HG03280 (cell line): ENCODE measurements at regions not wholly inside any gene's neighbourhood (a gene's known extent, or its start where the extent isn't known, plus 50 kb on each side); places are given as distances from the start of the nearest gene placed in this dataset.

ENCODE experiments used
- ATAC-seq: cut with Tn5 transposase; IDR thresholded peaks from one replicate; pipeline ENCODE4 v1.9.1; 2021; ENCODE audit warnings: mild to moderate bottlenecking, moderate library complexity; ENCODE audit not compliant: unreplicated experiment

DNA sequence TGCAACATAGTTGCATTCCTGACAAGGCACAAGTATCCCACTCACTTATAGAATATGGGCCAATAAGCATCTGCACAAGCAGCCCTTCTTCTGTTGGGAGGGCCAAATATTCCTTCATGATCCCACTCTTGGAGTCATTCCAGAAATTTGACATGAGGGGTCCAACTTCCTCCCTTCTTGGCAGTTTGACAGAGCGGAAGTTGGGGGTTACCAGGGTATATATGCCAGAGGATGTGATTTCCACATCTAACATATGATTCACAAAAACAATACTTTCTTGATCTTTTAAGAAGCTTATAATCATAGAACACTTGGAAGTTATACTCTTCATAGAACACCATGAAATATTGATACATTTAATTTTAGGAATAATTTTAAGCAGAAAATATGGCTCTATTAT lies 100.9 kb upstream of the CRBN start:
- no peak for ATAC-seq

DNA sequence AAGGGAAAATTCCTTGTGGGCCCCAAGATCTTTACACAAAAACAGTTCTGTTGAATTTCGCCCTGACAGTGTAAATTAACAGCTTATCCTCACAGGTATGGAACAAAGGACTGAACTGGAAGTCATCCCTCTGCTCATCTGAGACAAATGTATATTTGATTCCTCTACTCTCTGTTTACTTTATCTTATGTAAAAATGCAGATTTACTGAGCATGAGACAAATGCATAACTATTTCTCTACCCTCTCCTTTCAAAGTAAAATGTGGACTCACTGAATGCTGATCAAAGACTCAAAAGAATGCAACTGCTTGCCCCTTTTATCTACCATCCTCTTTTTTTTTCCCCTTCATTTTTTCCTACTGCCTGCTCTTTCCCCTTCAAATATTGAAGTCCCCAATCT lies 98.6 kb upstream of the CRBN start:
- no peak for ATAC-seq

DNA sequence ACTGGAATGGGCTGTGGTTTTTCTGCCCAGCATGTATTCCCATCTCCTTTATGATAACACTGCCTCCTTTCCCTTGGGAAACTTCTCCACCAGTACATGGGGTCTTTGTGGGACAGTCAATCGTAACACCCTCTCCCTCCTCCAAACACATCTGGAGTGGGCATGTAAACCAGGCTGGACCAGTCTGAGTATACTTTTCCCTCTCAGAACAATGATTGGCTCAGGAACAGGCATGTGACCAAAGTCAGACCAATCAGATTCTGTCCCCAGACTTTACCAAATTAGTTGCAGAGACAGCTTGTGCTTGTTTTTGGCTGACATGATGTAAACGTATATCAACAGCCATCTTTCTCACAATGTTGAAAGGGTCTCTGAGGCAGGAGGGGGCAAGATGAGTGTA lies 97.1 kb upstream of the CRBN start:
- ATAC-seq = no peak

DNA sequence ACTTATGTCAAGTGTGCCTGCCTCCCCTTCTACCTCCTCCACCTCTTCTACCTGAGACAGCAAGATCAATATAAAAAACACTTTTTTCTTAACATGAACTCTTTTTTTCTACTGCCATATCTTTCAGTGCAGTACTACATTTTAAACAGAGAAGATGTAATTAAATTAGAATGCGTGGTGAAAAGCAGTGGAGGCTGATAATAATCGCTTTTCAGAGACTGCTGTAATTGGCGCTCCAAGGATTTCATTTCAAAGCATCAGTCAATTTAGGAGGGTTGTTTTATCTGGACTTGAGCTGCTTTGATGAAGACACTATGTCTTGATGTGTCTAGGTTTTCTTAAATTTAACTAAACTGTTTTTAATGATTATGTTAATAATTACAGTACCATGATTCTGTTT lies 85.3 kb upstream of the CRBN start:
- no peak for ATAC-seq

DNA sequence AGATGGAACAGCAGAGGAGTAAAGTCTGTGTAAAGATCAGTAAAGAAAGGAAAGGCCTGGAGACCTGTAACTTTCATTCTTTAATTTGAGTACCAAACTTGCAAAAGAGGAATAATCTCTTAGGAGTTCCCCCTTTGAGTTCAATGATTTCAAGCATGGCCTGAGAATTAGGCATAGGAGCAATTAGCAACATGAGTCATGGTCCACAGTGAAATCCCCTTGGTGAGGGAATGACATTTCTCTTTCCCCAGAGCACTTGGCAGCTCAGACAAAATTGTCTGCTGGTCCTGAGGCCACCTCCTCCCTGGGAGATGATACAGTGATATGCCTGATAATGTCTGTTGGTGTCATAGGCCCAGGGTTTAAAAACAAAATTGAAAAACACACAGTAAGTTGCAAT lies 81.4 kb upstream of the CRBN start:
- no peak for ATAC-seq

DNA sequence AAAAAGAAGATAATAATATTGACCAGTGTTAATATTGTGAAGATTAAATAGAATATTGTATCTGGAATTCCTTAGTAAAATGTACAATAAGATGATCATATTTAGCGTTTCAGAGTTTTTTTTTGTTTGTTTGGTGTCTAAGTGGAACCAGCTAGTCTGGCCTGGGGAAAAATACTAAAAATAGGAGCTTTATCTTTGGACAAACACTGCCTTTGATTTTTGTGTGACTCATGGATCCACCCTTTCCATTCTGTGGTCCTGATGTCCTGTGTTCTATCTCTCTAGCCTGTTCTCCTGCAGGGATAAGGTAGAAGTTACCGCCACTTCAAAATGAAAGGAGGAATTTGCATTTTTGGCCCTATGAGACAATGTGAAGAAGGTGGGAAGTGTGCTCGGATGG lies 79.7 kb upstream of the CRBN start:
- ATAC-seq = no peak

DNA sequence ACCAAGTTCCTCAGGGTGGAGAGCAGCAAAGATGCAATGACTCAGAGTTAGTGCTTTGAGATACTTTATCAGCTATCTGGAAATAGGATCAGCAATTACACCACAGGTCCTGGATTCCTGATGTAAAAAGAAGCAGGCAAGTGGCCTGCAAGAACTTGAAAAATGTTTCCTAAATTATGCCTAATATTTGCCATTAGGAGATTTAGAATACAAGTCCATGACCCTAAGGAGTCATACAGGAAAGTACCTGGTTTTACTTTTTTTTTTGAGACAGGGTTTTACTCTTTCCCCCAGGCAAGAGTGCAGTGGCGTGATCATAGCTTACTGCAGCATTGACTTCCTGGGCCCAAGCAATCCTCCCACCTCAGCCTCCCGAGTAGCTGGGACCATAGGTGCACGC lies 78.8 kb upstream of the CRBN start:
- ATAC-seq = no peak

DNA sequence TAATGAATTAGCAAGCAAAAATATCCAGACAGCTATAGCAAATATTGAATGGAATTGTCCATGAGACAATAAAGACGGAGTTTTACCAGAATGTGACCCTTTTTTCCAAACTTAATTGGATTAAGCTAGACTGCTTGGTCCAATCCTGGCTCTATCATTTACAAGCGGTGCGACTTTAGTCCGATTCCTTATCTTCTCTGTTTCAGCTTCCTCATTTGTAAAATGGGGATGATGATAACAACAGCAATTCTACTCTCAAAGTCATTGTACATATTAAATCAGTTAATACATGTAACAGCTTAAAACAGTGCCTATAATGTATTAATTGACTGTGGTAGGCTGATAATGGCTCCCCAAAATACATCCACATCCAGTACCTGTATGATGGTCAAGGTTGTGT lies 62.1 kb upstream of the CRBN start:
- no peak for ATAC-seq

DNA sequence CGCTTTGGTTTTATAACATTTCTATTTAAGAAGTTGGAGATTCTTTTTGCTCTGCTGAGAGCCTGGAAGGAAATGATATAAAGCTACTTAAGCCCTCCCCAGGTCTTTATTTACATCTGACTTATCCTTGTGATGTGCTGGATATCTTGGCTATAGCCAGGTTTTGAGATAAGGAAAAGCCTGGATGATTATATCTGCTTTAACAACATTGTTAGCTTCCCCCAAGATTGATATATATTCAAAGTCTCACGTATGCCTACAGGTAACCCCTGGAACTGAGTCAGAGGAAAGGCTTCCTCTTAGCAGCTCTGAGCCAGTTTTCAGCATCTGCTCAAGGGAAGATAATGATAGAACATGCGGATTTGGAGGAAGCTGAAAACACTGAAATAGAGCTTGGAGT lies 61.5 kb upstream of the CRBN start:
- ATAC-seq = no peak

DNA sequence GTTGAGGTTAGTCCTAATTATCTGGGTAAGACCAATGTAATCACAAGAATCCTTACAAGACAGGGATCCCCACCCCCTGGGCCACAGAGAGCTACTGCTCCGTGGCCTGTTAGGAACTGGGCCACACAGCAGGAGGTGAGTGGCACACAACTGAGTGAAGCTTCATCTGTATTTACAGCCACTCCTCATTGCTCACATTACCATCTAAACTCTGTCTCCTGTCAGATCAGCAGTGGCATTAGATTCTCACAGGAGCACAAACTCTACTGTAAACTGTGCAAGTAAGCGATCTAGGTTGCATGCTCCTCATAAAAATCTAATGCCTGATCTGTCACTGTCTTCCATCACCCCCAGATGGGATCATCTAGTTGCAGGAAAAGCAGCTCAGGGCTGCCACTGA lies 58.5 kb upstream of the CRBN start:
- ATAC-seq = no peak

DNA sequence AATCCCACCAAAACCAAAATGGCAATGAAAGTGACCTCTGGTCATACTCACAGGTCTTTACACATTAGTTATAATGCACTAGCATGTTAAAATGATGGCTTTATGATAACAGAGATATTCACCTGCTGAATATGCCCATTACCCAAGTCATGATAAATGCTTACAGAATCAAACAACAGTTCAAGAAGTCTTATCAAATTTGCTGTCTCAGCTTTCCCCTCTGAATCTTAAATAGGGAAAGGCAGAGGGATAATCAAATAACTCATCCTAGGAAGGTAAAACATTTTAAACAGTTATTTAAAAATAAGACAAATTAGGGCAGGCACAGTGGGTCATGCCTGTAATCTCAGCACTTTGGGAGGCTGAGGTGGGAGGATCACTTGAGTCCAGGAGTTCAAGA lies 52.8 kb upstream of the CRBN start:
- ATAC-seq = no peak
